ENCODE measurements at regions not wholly inside any gene's neighbourhood (a gene's known extent, or its start where the extent isn't known, plus 50 kb on each side); places are given as distances from the start of the nearest gene placed in this dataset.

- no peak for TF ChIP-seq CTCF (IDR thresholded peaks at IDR 0.05; ENCODE audit: low read depth, low read length)
- no peak for TF ChIP-seq EZH2phosphoT487 (IDR thresholded peaks at IDR 0.05; ENCODE audit: low read depth)
These were observed 89.4 kb downstream of the SNX18 start for GRCh38 chr5:54607006-54607405.

Data from OCI-LY3 (cell line).